ENCODE measurements at regions not wholly inside any gene's neighbourhood (a gene's known extent, or its start where the extent isn't known, plus 50 kb on each side); places are given as distances from the start of the nearest gene placed in this dataset.

- no peak overlapping the region for H3K4me3 ChIP-seq (ENCODE audit: control insufficient read depth, low read depth, low read length)
- TF ChIP-seq CTCF (IDR thresholded peaks at IDR 0.05; ENCODE audit: control insufficient read depth, insufficient read depth, low read depth, low read length, missing control alignments), result no peak
- DNase-seq (ENCODE audit: low read depth), result no peak
Measured at GRCh38 chr2:128564131-128564530, 245.5 kb upstream of the HS6ST1 start.

GRCh38 chr2:128564551-128564950 is 245.9 kb upstream of the HS6ST1 start:
- no peak for DNase-seq (ENCODE audit: low read depth)
- no peak for TF ChIP-seq CTCF (IDR thresholded peaks at IDR 0.05; ENCODE audit: control insufficient read depth, insufficient read depth, low read depth, low read length, missing control alignments)
- H3K4me3 ChIP-seq (ENCODE audit: control insufficient read depth, low read depth, low read length), result no peak overlapping the region

GRCh38 chr2:128565441-128565840 is 246.8 kb upstream of the HS6ST1 start:
- no peak for DNase-seq (ENCODE audit: low read depth)
- no peak for TF ChIP-seq CTCF (IDR thresholded peaks at IDR 0.05; ENCODE audit: control insufficient read depth, insufficient read depth, low read depth, low read length, missing control alignments)
- no peak overlapping the region for H3K4me3 ChIP-seq (ENCODE audit: control insufficient read depth, low read depth, low read length)

- TF ChIP-seq CTCF (IDR thresholded peaks at IDR 0.05; ENCODE audit: control insufficient read depth, insufficient read depth, low read depth, low read length, missing control alignments), result no peak
- H3K4me3 ChIP-seq (ENCODE audit: control insufficient read depth, low read depth, low read length), result no peak overlapping the region
- DNase-seq (ENCODE audit: low read depth), result no peak
Measured at GRCh38 chr2:128566671-128567070, 248.0 kb upstream of the HS6ST1 start.

GRCh38 chr2:128568106-128568505 is 249.4 kb upstream of the HS6ST1 start:
- H3K4me3 ChIP-seq (ENCODE audit: control insufficient read depth, low read depth, low read length), result no peak overlapping the region
- no peak for TF ChIP-seq CTCF (IDR thresholded peaks at IDR 0.05; ENCODE audit: control insufficient read depth, insufficient read depth, low read depth, low read length, missing control alignments)
- no peak for DNase-seq (ENCODE audit: low read depth)

- DNase-seq (ENCODE audit: low read depth), result no peak
- no peak for TF ChIP-seq CTCF (IDR thresholded peaks at IDR 0.05; ENCODE audit: control insufficient read depth, insufficient read depth, low read depth, low read length, missing control alignments)
- no peak overlapping the region for H3K4me3 ChIP-seq (ENCODE audit: control insufficient read depth, low read depth, low read length)
Measured at GRCh38 chr2:128573116-128573515, 254.4 kb upstream of the HS6ST1 start.

- no peak for DNase-seq (ENCODE audit: low read depth)
- no peak for TF ChIP-seq CTCF (IDR thresholded peaks at IDR 0.05; ENCODE audit: control insufficient read depth, insufficient read depth, low read depth, low read length, missing control alignments)
- H3K4me3 ChIP-seq (ENCODE audit: control insufficient read depth, low read depth, low read length), result no peak overlapping the region
Measured at GRCh38 chr2:128573531-128573930, 254.9 kb upstream of the HS6ST1 start.
